ENCODE measurements at regions not wholly inside any gene's neighbourhood (a gene's known extent, or its start where the extent isn't known, plus 50 kb on each side); places are given as distances from the start of the nearest gene placed in this dataset.

DNA sequence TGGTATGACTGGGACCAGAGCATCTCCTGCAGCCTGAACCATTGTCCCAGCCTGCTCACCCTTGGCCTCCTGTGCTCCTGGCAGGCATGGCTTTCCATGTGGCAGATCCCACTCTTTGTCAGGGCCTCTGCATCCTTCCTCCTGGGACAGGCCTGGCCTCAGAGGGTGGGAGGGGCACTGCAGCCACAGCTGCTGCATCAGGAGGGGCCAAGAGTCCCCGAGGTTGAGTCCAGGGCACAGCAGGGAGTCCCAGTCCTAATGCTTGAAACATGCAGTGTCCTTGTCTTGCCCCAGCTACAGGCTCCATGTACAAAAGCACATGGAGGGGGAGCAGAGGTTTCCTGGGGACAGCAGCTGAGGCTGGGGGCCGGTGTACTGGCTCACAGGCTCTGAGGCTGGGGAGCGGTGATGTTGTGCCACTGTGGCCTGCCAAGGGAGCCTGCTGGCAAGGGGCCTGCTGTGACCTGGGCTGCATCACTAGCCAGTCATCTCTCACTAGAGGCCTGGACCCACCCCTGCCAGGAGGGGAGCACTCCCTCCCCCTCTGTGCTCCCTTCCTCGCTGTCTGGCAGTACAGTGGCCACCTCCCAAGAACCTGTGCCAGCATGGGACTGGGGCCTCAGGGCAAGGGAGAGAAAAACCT lies 144.8 kb downstream of the ZNF248 start:
- ATAC-seq (ENCODE audit: low read depth) (no peak), DNase-seq (no peak)
- CTCF ChIA-PET, result no interaction called here
- H3K4me2 ChIP-seq (replicated peaks; ENCODE audit: low read depth, low read length, poor library complexity, severe bottlenecking), result no peak overlapping the region
- no peaks in the 10 kb centered on the region for H3K27me3 Mint-ChIP-seq
- no peaks in the 10 kb centered on the region for H3K4me1 Mint-ChIP-seq
- 84% methylated on average over 4 of the region's 4 CpGs for WGBS (ENCODE audit: insufficient coverage)
- POLR2A ChIA-PET, result no interaction called here
- no peaks in the 10 kb centered on the region for H3K79me2 ChIP-seq (ENCODE audit: control insufficient read depth, insufficient read depth, low read length)
- H3K9me3 Mint-ChIP-seq (ENCODE audit: insufficient read depth), result no peaks in the 10 kb centered on the region
- H3K27ac Mint-ChIP-seq, result no peak overlapping the region
- peaks cover 0 to 28% (median 0%) of the 10 kb centered on the region in 3 donors for H3K9me3 ChIP-seq (ENCODE audit: control extremely low read depth in 1 of 3, control insufficient read depth in 2 of 3, insufficient read depth in 1 of 3, low read length in 2 of 3)
- no peaks in the 10 kb centered on the region for H3K4me1 ChIP-seq (ENCODE audit: control insufficient read depth in 2 of 2, insufficient read depth in 2 of 2, low read length in 2 of 2)
- H3K27ac ChIP-seq (ENCODE audit: low read length in 2 of 2), result no peak overlapping the region
- H3K4me3 Mint-ChIP-seq, result no peak overlapping the region
- no peaks in the 10 kb centered on the region for H3K36me3 ChIP-seq (replicated peaks in 1 of 2; ENCODE audit: control extremely low read depth in 1 of 2, control insufficient read depth in 1 of 2, extremely low read depth in 1 of 2, insufficient read depth in 2 of 2, low read length in 1 of 2)
- H3K9ac ChIP-seq (ENCODE audit: low read length), result no peak overlapping the region
- H4K20me1 ChIP-seq (ENCODE audit: control insufficient read depth, insufficient read depth, low read length, poor library complexity, severe bottlenecking), result no peaks in the 10 kb centered on the region
- H3K4me3 ChIP-seq (ENCODE audit: control extremely low read depth in 1 of 5, extremely low read depth in 1 of 5, insufficient read depth in 1 of 5, low read depth in 2 of 5, low read length in 4 of 5), result no peak overlapping the region
- no peak for TF ChIP-seq EZH2 (IDR thresholded peaks at IDR 0.05; ENCODE audit: borderline replicate concordance, insufficient read depth, low read depth, low read length, poor library complexity, severe bottlenecking)
- TF ChIP-seq, protein P1, sequence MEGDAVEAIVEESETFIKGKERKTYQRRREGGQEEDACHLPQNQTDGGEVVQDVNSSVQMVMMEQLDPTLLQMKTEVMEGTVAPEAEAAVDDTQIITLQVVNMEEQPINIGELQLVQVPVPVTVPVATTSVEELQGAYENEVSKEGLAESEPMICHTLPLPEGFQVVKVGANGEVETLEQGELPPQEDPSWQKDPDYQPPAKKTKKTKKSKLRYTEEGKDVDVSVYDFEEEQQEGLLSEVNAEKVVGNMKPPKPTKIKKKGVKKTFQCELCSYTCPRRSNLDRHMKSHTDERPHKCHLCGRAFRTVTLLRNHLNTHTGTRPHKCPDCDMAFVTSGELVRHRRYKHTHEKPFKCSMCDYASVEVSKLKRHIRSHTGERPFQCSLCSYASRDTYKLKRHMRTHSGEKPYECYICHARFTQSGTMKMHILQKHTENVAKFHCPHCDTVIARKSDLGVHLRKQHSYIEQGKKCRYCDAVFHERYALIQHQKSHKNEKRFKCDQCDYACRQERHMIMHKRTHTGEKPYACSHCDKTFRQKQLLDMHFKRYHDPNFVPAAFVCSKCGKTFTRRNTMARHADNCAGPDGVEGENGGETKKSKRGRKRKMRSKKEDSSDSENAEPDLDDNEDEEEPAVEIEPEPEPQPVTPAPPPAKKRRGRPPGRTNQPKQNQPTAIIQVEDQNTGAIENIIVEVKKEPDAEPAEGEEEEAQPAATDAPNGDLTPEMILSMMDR (IDR thresholded peaks at IDR 0.05), result no peak
- H2AFZ ChIP-seq (ENCODE audit: insufficient read depth, low read depth, low read length, poor library complexity, severe bottlenecking), result no peak overlapping the region
- intact Hi-C loops (cut with micrococcal nuclease), result no loop called here
- no peaks in the 10 kb centered on the region for H3K27me3 ChIP-seq (replicated peaks in 1 of 4; ENCODE audit: control extremely low read depth in 1 of 4, control insufficient read depth in 3 of 4, insufficient read depth in 4 of 4, low read length in 3 of 4)

DNA sequence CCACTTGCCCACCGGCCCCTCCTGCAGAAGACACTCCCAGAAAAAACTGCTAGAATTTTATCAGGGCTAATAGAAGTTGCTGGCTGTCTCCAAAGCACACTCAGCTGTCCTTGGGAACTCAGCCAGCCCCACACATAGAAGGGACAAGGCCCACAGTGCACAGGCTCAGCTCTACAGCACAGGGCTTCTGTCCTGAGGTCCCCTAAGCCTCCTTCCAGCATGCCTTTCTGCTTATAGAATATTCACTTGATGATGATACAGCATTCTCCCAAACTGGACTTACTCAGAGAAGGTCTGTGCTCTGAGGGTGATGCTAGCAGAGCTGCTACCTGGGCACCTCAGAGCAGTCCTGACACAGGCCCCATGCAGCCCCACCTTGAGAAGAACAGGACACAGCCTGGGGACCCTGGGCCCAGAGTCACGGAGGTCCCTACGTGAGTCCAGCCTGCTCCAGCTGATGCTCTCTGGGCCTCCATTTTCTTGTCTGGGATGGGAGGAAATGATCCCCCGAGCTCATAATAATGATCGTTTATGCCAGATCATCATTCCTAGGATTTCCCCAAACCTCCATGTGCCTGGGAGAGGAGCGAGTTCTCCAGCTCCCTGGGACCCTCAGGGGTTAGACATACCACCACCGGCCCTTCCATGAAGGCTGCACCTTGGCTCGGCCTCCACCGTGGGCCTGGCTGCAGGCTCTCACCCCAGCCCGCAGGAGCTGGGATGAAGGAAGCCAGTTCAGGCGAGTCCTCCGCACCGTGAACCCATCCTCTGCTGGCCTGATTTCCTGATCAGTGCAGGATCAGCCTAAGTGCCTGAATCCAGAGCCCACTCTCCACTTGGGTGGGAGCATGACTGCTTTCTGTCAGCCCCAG lies 145.6 kb downstream of the ZNF248 start:
- H4K20me1 ChIP-seq (ENCODE audit: control insufficient read depth, insufficient read depth, low read length, poor library complexity, severe bottlenecking), result no peaks in the 10 kb centered on the region
- Mint-ChIP-seq H3K4me3 (no peak overlapping the region), H3K9me3 (ENCODE audit: insufficient read depth) (no peaks in the 10 kb centered on the region), H3K27me3 (no peaks in the 10 kb centered on the region), H3K4me1 (no peaks in the 10 kb centered on the region), H3K27ac (no peak overlapping the region)
- POLR2A ChIA-PET, result no interaction called here
- H3K27ac ChIP-seq (ENCODE audit: low read length in 2 of 2), result no peak overlapping the region
- CTCF ChIA-PET, result no interaction called here
- H3K4me2 ChIP-seq (replicated peaks; ENCODE audit: low read depth, low read length, poor library complexity, severe bottlenecking), result no peak overlapping the region
- no peaks in the 10 kb centered on the region for H3K4me1 ChIP-seq (ENCODE audit: control insufficient read depth in 2 of 2, insufficient read depth in 2 of 2, low read length in 2 of 2)
- no peak overlapping the region for H3K4me3 ChIP-seq (ENCODE audit: control extremely low read depth in 1 of 5, extremely low read depth in 1 of 5, insufficient read depth in 1 of 5, low read depth in 2 of 5, low read length in 4 of 5)
- 92% methylated on average over 9 of the region's 13 CpGs for WGBS (ENCODE audit: insufficient coverage)
- ATAC-seq (ENCODE audit: low read depth) (no peak), DNase-seq (no peak)
- TF ChIP-seq, protein P1 (IDR thresholded peaks at IDR 0.05), result no peak
- no peak for TF ChIP-seq EZH2 (IDR thresholded peaks at IDR 0.05; ENCODE audit: borderline replicate concordance, insufficient read depth, low read depth, low read length, poor library complexity, severe bottlenecking)
- intact Hi-C loops (cut with micrococcal nuclease), result no loop called here
- H3K27me3 ChIP-seq (replicated peaks in 1 of 4; ENCODE audit: control extremely low read depth in 1 of 4, control insufficient read depth in 3 of 4, insufficient read depth in 4 of 4, low read length in 3 of 4), result no peaks in the 10 kb centered on the region
- H3K36me3 ChIP-seq (replicated peaks in 1 of 2; ENCODE audit: control extremely low read depth in 1 of 2, control insufficient read depth in 1 of 2, extremely low read depth in 1 of 2, insufficient read depth in 2 of 2, low read length in 1 of 2), result no peaks in the 10 kb centered on the region
- peaks cover 0 to 28% (median 0%) of the 10 kb centered on the region in 3 donors for H3K9me3 ChIP-seq (ENCODE audit: control extremely low read depth in 1 of 3, control insufficient read depth in 2 of 3, insufficient read depth in 1 of 3, low read length in 2 of 3)
- H2AFZ ChIP-seq (ENCODE audit: insufficient read depth, low read depth, low read length, poor library complexity, severe bottlenecking), result no peak overlapping the region
- H3K9ac ChIP-seq (ENCODE audit: low read length), result no peak overlapping the region
- no peaks in the 10 kb centered on the region for H3K79me2 ChIP-seq (ENCODE audit: control insufficient read depth, insufficient read depth, low read length)
